GM04503 (cell line): ENCODE measurements at regions not wholly inside any gene's neighbourhood (a gene's known extent, or its start where the extent isn't known, plus 50 kb on each side); places are given as distances from the start of the nearest gene placed in this dataset.

Experiments used
- DNase-seq: peaks from one replicate; pipeline ENCODE4 v3.0.0-alpha.2; 2012; ENCODE audit warnings: low read depth

- DNase-seq = peak; percentile 24
Observed at GRCh38 chr7:15916681-15917380, 230.3 kb upstream of the MEOX2 start.

GRCh38 chr7:15915686-15916293, 229.3 kb upstream of the MEOX2 start:
- peak; percentile 13 for DNase-seq

GRCh38 chr7:15914611-15915010, 228.1 kb upstream of the MEOX2 start:
- no peak for DNase-seq

GRCh38 chr7:15906436-15906835, 220.0 kb upstream of the MEOX2 start:
- DNase-seq = no peak

- no peak for DNase-seq
Observed at GRCh38 chr7:15905251-15906040, 219.0 kb upstream of the MEOX2 start.

- peak; percentile 13 for DNase-seq
Observed at GRCh38 chr7:15891151-15891881, 204.8 kb upstream of the MEOX2 start.

- no peak for DNase-seq
Observed at GRCh38 chr7:15889507-15889906, 203.0 kb upstream of the MEOX2 start.

- DNase-seq = no peak
Observed at GRCh38 chr7:15888090-15888489, 201.6 kb upstream of the MEOX2 start.

- no peak for DNase-seq
Observed at GRCh38 chr7:15886626-15887025, 200.1 kb upstream of the MEOX2 start.

- DNase-seq = no peak
Observed at GRCh38 chr7:15885678-15886077, 199.2 kb upstream of the MEOX2 start.

- DNase-seq = no peak
Observed at GRCh38 chr7:15874774-15875173, 188.3 kb upstream of the MEOX2 start.

- no peak for DNase-seq
Observed at GRCh38 chr7:15870347-15870746, 183.9 kb upstream of the MEOX2 start.

- DNase-seq = no peak
Observed at GRCh38 chr7:15867441-15867840, 181.0 kb upstream of the MEOX2 start.

GRCh38 chr7:15866753-15867152, 180.3 kb upstream of the MEOX2 start:
- no peak for DNase-seq

- no peak for DNase-seq
Observed at GRCh38 chr7:15864626-15864991, 178.1 kb upstream of the MEOX2 start.

- DNase-seq = no peak
Observed at GRCh38 chr7:15863951-15864625, 177.6 kb upstream of the MEOX2 start.

- DNase-seq = no peak
Observed at GRCh38 chr7:15862781-15863165, 176.3 kb upstream of the MEOX2 start.

- DNase-seq = no peak
Observed at GRCh38 chr7:15862016-15862780, 175.7 kb upstream of the MEOX2 start.

GRCh38 chr7:15860264-15860949, 173.9 kb upstream of the MEOX2 start:
- no peak for DNase-seq

GRCh38 chr7:15857026-15857425, 170.5 kb upstream of the MEOX2 start:
- DNase-seq = no peak

GRCh38 chr7:15856311-15856710, 169.8 kb upstream of the MEOX2 start:
- no peak for DNase-seq
